Chondrocyte (in vitro differentiated cells): ENCODE measurements at regions not wholly inside any gene's neighbourhood (a gene's known extent, or its start where the extent isn't known, plus 50 kb on each side); places are given as distances from the start of the nearest gene placed in this dataset.
"Not testable (repeated sequence)": the region's sequence is repeated elsewhere in the genome, so short reads cannot be mapped to it uniquely, and the experiment has no call there.

ENCODE experiments used
- DNase-seq: peaks from one replicate; pipeline ENCODE4 v3.0.0; 2021; ENCODE audit warnings: mixed read lengths, low spot score
- H3K27ac Mint-ChIP-seq: one replicate; pipeline ENCODE4 v1.8.0; 2021; ENCODE audit warnings: mild to moderate bottlenecking, moderate library complexity, mixed read lengths; ENCODE audit not compliant: unreplicated experiment
- H3K27me3 Mint-ChIP-seq: 2 replicates; pipeline ENCODE4 v1.8.0; 2021; ENCODE audit warnings: low read depth, mixed read lengths
- H3K36me3 Mint-ChIP-seq: 2 replicates; pipeline ENCODE4 v1.8.0; 2021; ENCODE audit warnings: low read depth, mixed read lengths
- H3K4me1 Mint-ChIP-seq: 2 replicates; pipeline ENCODE4 v1.8.0; 2021; ENCODE audit warnings: low read depth, mild to moderate bottlenecking, mixed read lengths
- H3K4me3 Mint-ChIP-seq: one replicate; pipeline ENCODE4 v1.8.0; 2021; ENCODE audit warnings: mild to moderate bottlenecking, moderate library complexity, mixed read lengths; ENCODE audit not compliant: unreplicated experiment
- H3K9me3 Mint-ChIP-seq: 2 replicates; pipeline ENCODE4 v1.8.0; 2021; ENCODE audit warnings: low read depth, mixed read lengths
- TF ChIP-seq, protein P1 (sequence below): fragments of 200-600 bp; sonication (generic); IDR thresholded peaks from 2 replicates; pipeline ENCODE4 v1.5.0; 2021; ENCODE audit warnings: antibody characterized with exemption, mild to moderate bottlenecking, moderate library complexity

DNA sequence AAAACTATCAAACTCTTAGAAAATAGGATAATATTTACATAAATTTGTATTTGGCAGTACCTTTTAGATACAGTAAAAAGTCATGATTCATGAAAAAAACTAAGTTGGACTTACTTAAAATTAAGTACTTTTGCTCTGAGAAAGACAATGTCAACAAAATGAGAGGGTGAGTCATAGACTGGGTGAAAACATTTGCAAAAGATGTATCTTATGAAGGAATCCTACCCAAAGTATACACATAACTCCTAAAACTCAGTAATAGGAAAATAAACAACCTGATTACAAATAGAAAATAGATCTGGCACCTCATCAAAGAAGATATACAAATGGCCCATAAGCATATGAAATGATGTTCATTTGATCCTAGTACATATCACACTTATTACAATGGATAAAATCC, 1154.6 kb downstream of the JRKL start:
- H3K27me3 Mint-ChIP-seq, result peaks cover 9% of the 10 kb centered on the region
- no peaks in the 10 kb centered on the region for H3K4me1 Mint-ChIP-seq
- TF ChIP-seq, protein P1, sequence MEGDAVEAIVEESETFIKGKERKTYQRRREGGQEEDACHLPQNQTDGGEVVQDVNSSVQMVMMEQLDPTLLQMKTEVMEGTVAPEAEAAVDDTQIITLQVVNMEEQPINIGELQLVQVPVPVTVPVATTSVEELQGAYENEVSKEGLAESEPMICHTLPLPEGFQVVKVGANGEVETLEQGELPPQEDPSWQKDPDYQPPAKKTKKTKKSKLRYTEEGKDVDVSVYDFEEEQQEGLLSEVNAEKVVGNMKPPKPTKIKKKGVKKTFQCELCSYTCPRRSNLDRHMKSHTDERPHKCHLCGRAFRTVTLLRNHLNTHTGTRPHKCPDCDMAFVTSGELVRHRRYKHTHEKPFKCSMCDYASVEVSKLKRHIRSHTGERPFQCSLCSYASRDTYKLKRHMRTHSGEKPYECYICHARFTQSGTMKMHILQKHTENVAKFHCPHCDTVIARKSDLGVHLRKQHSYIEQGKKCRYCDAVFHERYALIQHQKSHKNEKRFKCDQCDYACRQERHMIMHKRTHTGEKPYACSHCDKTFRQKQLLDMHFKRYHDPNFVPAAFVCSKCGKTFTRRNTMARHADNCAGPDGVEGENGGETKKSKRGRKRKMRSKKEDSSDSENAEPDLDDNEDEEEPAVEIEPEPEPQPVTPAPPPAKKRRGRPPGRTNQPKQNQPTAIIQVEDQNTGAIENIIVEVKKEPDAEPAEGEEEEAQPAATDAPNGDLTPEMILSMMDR, result no peak
- H3K27ac Mint-ChIP-seq, result no peak overlapping the region
- no peak for DNase-seq
- peaks cover 3% of the 10 kb centered on the region for H3K9me3 Mint-ChIP-seq
- no peaks in the 10 kb centered on the region for H3K36me3 Mint-ChIP-seq
- H3K4me3 Mint-ChIP-seq, result no peak overlapping the region

DNA sequence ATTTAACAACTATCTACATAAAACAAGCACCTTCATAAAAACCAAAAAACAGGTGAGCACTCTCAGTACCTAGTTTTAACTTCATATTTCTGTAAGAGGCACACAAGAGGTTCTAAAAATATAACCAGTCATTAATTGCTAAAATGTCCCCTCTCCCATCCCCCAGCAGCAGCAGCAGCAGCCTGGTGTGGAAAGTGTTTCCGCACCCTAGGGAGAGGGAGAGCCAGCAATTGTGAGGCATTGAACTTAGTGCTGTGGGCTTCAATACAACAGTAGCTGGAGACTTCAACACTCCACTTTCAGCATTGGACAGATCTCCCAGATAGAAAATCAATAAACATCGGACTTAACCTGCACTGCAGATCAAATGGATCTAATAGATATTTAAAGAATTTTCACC, 1158.5 kb downstream of the JRKL start:
- Mint-ChIP-seq H3K27ac (no peak overlapping the region), H3K4me3 (no peak overlapping the region), H3K27me3 (peaks cover 5% of the 10 kb centered on the region), H3K4me1 (no peaks in the 10 kb centered on the region), H3K36me3 (no peaks in the 10 kb centered on the region), H3K9me3 (no peaks in the 10 kb centered on the region)
- TF ChIP-seq, protein P1, result no peak
- DNase-seq, result no peak

DNA sequence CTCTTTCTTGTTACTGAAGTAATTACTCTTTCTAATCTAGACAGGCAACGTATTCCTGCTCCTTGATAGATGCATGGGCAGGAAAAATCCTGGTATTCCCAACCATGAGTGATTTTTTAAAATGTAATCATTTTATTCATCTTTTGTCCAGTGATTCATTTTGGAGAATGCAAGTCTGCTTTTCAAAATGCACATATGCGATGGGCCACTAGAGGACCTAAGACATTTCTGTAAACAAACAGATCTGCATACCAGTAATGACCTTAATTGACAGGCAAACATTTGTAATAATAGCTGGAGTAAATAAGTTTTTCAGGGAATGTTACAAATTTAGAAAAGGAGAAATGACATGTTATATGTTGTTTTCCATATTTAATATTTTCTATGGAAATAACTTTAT, 1167.6 kb downstream of the JRKL start:
- DNase-seq, result no peak
- no peaks in the 10 kb centered on the region for H3K36me3 Mint-ChIP-seq
- TF ChIP-seq, protein P1, result peak; percentile 45

DNA sequence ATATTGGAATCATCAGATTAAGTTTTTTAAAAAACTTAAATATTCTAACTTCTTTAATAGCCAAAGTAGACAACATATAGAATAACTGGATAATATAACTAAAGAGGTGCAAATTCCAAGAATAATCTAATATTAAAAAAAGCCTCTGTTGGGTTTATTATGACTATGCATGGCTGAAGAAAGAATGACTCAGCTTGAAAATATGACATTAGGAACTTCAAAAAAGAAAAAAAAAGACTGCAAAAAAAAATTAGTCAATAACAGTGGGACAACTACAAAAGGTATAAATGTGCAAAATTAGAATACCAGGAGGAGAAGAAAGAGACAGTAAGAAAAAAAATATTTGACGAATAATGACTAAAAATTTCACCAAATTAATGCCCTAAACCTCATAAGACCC, 1178.0 kb downstream of the JRKL start:
- DNase-seq, result no peak
- TF ChIP-seq, protein P1, result no peak
- Mint-ChIP-seq H3K27ac (no peak overlapping the region), H3K4me3 (no peak overlapping the region), H3K9me3 (peaks cover 10% of the 10 kb centered on the region), H3K36me3 (no peaks in the 10 kb centered on the region), H3K27me3 (no peaks in the 10 kb centered on the region), H3K4me1 (peaks cover 3% of the 10 kb centered on the region)

More for the DNA sequence above, 1167.6 kb downstream of the JRKL start:
- Mint-ChIP-seq H3K9me3 (no peaks in the 10 kb centered on the region), H3K27ac (no peak overlapping the region), H3K4me3 (no peak overlapping the region), H3K27me3 (peaks cover 18% of the 10 kb centered on the region), H3K4me1 (no peaks in the 10 kb centered on the region)

DNA sequence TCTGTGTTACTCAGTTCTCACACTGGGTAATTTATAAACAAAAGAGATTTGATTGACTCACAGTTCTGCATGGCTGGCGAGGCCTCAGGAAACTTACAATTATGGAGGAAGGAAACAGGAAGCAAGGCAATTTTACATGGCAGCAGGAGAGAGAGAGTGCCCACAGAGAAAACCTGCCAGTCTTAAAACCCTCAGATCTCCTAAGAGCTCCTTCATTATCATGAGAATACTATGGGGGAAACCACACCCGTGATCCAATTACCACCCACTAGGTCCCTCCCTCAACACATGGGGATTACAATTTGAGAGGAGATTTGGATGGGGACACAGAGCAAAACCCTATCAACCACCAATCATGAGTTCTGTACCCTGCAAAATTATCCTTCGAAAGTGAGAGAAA, 1180.8 kb downstream of the JRKL start:
- peaks cover 10% of the 10 kb centered on the region for H3K9me3 Mint-ChIP-seq
- H3K4me3 Mint-ChIP-seq, result no peak overlapping the region
- peaks cover 3% of the 10 kb centered on the region for H3K4me1 Mint-ChIP-seq
- no peak overlapping the region for H3K27ac Mint-ChIP-seq
- TF ChIP-seq, protein P1, result no peak
- no peaks in the 10 kb centered on the region for H3K36me3 Mint-ChIP-seq
- DNase-seq, result no peak
- H3K27me3 Mint-ChIP-seq, result no peaks in the 10 kb centered on the region

DNA sequence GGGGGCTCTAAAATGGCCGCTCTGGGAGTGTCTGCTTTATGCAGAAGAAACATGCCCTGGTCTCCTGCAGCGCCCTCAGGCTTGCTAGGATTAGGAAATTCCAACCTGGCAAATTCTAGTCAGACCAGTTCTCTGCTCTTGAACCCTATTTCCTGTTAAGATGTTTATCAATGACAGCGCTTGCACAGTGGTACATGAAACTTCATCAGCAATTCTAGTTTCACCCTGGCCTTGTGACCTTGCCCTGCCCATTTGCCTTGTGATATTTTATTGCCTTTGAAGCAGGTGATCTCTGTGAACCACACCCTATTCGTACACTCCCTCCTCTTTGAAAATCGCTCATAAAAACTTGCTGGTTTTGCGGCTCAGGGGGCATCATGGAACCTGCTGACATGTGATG, 1184.0 kb downstream of the JRKL start:
- DNase-seq, H3K27me3 Mint-ChIP-seq, H3K4me1 Mint-ChIP-seq, H3K9me3 Mint-ChIP-seq, H3K4me3 Mint-ChIP-seq, H3K27ac Mint-ChIP-seq, H3K36me3 Mint-ChIP-seq: not testable (repeated sequence)
